Kidney epithelial cell (primary cell): ENCODE measurements at regions not wholly inside any gene's neighbourhood (a gene's known extent, or its start where the extent isn't known, plus 50 kb on each side); places are given as distances from the start of the nearest gene placed in this dataset.

ENCODE experiments used
- DNase-seq: peaks from one replicate; pipeline ENCODE4 v3.0.0-alpha.2; 2010; ENCODE audit warnings: low read depth
- H3K27me3 ChIP-seq: 2 replicates; pipeline ENCODE4 v1.6.0; 2011; ENCODE audit warnings: low read length; ENCODE audit not compliant: control insufficient read depth, insufficient read depth
- H3K36me3 ChIP-seq: 2 replicates; pipeline ENCODE4 v1.5.1; 2011; ENCODE audit warnings: low read length; ENCODE audit not compliant: control insufficient read depth, insufficient read depth
- H3K4me3 ChIP-seq: 2 replicates; pipeline ENCODE4 v1.5.1; 2011; ENCODE audit warnings: low read depth, mild to moderate bottlenecking, control low read depth, low read length
- TF ChIP-seq, protein P1 (sequence below): IDR thresholded peaks from 2 replicates; pipeline ENCODE4 v1.5.1; 2011; ENCODE audit warnings: mild to moderate bottlenecking, moderate library complexity, low read length, control low read depth, inconsistent platforms; ENCODE audit not compliant: insufficient read depth, poor library complexity, severe bottlenecking

GRCh38 chr11:87444993-87445392 lies 407.3 kb downstream of the TMEM135 start:
- Histone ChIP-seq H3K4me3 (no peak overlapping the region), H3K27me3 (no peaks in the 10 kb centered on the region), H3K36me3 (no peaks in the 10 kb centered on the region)
- TF ChIP-seq, protein P1, sequence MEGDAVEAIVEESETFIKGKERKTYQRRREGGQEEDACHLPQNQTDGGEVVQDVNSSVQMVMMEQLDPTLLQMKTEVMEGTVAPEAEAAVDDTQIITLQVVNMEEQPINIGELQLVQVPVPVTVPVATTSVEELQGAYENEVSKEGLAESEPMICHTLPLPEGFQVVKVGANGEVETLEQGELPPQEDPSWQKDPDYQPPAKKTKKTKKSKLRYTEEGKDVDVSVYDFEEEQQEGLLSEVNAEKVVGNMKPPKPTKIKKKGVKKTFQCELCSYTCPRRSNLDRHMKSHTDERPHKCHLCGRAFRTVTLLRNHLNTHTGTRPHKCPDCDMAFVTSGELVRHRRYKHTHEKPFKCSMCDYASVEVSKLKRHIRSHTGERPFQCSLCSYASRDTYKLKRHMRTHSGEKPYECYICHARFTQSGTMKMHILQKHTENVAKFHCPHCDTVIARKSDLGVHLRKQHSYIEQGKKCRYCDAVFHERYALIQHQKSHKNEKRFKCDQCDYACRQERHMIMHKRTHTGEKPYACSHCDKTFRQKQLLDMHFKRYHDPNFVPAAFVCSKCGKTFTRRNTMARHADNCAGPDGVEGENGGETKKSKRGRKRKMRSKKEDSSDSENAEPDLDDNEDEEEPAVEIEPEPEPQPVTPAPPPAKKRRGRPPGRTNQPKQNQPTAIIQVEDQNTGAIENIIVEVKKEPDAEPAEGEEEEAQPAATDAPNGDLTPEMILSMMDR = no peak
- DNase-seq = no peak

DNA sequence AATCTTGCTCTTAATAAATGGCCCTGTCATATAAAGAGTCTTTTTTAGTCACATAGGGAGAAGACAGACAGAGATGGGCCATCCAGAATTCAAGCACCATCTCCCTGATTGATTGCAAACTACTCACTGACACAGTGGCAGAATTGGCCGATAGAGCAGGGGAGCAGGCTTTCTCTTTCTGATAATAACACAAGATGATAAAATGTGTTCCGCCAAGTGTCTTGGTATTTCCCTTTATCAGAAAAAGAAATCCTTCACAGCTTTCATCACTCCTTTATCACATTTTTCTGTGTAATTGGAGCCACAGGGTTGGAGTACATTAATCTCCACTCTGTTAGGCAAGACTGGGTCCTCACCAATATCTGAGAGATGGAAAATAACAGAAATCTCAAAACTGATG lies 406.0 kb downstream of the TMEM135 start:
- Histone ChIP-seq H3K4me3 (no peak overlapping the region), H3K27me3 (no peaks in the 10 kb centered on the region), H3K36me3 (no peaks in the 10 kb centered on the region)
- TF ChIP-seq, protein P1 = no peak
- no peak for DNase-seq

DNA sequence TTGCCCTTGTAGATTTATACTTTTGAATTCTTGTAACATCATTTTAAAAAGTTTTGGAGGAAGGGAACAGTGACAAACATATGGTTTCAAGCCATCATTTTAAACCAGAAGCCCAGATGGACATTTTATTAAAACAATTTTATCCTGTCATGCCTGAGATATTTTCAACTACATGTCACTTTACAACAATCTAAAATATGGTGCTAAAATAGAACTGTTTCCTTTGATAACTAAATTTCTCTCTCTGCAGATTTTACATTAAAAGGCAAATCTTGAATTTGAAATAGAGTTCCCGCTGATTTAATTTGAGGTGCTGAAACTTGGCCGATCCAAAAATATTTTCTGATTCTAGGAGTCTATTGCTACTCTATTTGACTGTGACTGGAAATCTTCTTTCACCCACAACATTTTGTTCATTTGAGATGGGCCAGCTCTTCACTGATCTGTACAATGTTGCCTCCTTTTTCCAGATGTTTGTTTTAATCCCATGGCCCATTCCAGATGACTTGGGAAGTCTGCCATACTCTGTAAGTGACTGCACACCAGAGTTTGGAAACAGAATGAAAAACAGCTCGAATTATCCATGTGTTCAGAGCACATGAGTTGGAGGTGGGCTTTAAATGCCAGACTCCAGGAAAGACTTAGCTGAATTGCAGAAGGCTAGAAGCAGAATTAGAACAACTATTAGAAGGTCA lies 402.5 kb downstream of the TMEM135 start:
- no peaks in the 10 kb centered on the region for H3K36me3 ChIP-seq
- no peaks in the 10 kb centered on the region for H3K27me3 ChIP-seq
- TF ChIP-seq, protein P1 = no peak
- DNase-seq = no peak
- no peak overlapping the region for H3K4me3 ChIP-seq

DNA sequence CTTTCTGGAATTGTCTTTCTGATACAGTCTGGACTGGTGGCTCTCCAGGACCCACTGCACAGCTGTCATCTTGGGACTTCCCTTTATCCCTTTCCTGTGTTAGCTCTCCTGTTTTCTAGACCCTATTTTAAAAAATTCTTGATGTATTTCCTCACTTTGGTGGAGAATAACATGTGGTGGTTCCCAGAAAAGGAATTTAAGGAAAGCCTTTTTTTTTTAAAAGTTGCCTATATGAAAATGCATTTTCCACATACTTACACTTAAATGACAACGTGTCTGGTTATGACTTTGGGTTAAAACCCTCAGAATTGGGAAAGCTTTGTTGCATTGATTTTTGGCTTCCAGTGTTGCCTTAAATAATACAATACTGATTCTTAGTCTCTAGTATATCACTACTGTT lies 400.7 kb downstream of the TMEM135 start:
- no peaks in the 10 kb centered on the region for H3K27me3 ChIP-seq
- no peak overlapping the region for H3K4me3 ChIP-seq
- no peak for DNase-seq
- TF ChIP-seq, protein P1 = no peak
- H3K36me3 ChIP-seq = no peaks in the 10 kb centered on the region

- TF ChIP-seq, protein P1 = no peak
- H3K36me3 ChIP-seq = no peaks in the 10 kb centered on the region
- DNase-seq = peak; percentile 91
- H3K27me3 ChIP-seq = no peaks in the 10 kb centered on the region
- no peak overlapping the region for H3K4me3 ChIP-seq
Observed at GRCh38 chr11:87437844-87438223, 400.1 kb downstream of the TMEM135 start.
